IMR-90 (cell line): ENCODE measurements at regions not wholly inside any gene's neighbourhood (a gene's known extent, or its start where the extent isn't known, plus 50 kb on each side); places are given as distances from the start of the nearest gene placed in this dataset.

Source experiments
- ATAC-seq: fragments of 200-7000 bp; cut with Tn5 transposase; 2 replicates; pipeline ENCODE4 v1.9.1; 2020; ENCODE audit warnings: low read depth, mild to moderate bottlenecking, moderate library complexity
- BruUV-seq: library from RNA; stranded (reverse); fragments of 400-500 nt; replicated peaks from 2 replicates; lab custom pipeline; 2021; lab: Mats Ljungman, UMichigan
- CTCF ChIA-PET: fragments of 300-600 bp; formaldehyde crosslinking; extraction: SDS; loops from one replicate; lab custom pipeline; 2021; ENCODE audit warnings: antibody characterized with exemption; lab: Yijun Ruan, JAX
- POLR2A ChIA-PET: fragments of 300-600 bp; sonication (Branson Sonifier 250); formaldehyde crosslinking; loops from one replicate; lab custom pipeline; 2022; ENCODE audit warnings: antibody characterized with exemption; ENCODE audit not compliant: unreplicated experiment; lab: Charles Lee
- DNase-seq: peaks from one replicate; pipeline ENCODE4 v3.0.0; 2013
- H2AFZ ChIP-seq: replicated peaks from 2 replicates; pipeline ENCODE3; 2013; ENCODE audit warnings: low read length, mild to moderate bottlenecking; ENCODE audit not compliant: poor library complexity
- H2AK5ac ChIP-seq: 2 replicates; pipeline ENCODE4 v1.6.1; 2013; ENCODE audit warnings: low read depth, low read length, inconsistent platforms
- H2AK9ac ChIP-seq: replicated peaks from 2 replicates; pipeline ENCODE3; 2013; ENCODE audit warnings: mild to moderate bottlenecking, low read depth, low read length, moderate library complexity; ENCODE audit not compliant: poor library complexity
- H2BK120ac ChIP-seq: 2 replicates; pipeline ENCODE4 v1.6.1; 2013; ENCODE audit warnings: low read depth, low read length, inconsistent platforms
- H2BK15ac ChIP-seq: 3 replicates; pipeline ENCODE4 v1.6.1; 2013; ENCODE audit warnings: low read depth, low read length, inconsistent platforms
- H2BK20ac ChIP-seq: 2 replicates; pipeline ENCODE4 v1.6.1; 2013; ENCODE audit warnings: low read depth, mild to moderate bottlenecking, inconsistent platforms, low read length, moderate library complexity
- H2BK5ac ChIP-seq: 2 replicates; pipeline ENCODE4 v1.6.1; 2013; ENCODE audit warnings: mild to moderate bottlenecking, low read depth, low read length, inconsistent platforms; ENCODE audit not compliant: poor library complexity, severe bottlenecking
- H3K14ac ChIP-seq: replicated peaks from 2 replicates; pipeline ENCODE4 v1.6.1; 2013; ENCODE audit warnings: low read depth, low read length, inconsistent platforms
- H3K18ac ChIP-seq: 2 replicates; pipeline ENCODE4 v1.6.1; 2013; ENCODE audit warnings: low read depth, low read length, control low read depth
- H3K23ac ChIP-seq: 2 replicates; pipeline ENCODE4 v1.6.1; 2013; ENCODE audit warnings: low read depth, low read length, inconsistent platforms
- H3K27ac ChIP-seq: 2 replicates; pipeline ENCODE4 v1.5.1; 2013; ENCODE audit warnings: mild to moderate bottlenecking, control low read depth, low read length; ENCODE audit not compliant: insufficient read depth
- H3K27me3 ChIP-seq: 2 replicates; pipeline ENCODE4 v1.6.1; 2013; ENCODE audit warnings: low read length; ENCODE audit not compliant: control insufficient read depth, insufficient read depth
- H3K36me3 ChIP-seq: 2 replicates; pipeline ENCODE4 v1.6.1; 2013; ENCODE audit warnings: low read length, mixed read lengths; ENCODE audit not compliant: control insufficient read depth, insufficient read depth
- H3K4ac ChIP-seq: 2 replicates; pipeline ENCODE4 v1.6.1; 2013; ENCODE audit warnings: low read depth, low read length, inconsistent platforms
- H3K4me1 ChIP-seq: 2 replicates; pipeline ENCODE4 v1.6.1; 2013; ENCODE audit warnings: low read length, mixed read lengths; ENCODE audit not compliant: control insufficient read depth, insufficient read depth
- H3K4me2 ChIP-seq: 2 replicates; pipeline ENCODE4 v1.6.1; 2013; ENCODE audit warnings: low read depth, mild to moderate bottlenecking, control low read depth, low read length, moderate library complexity
- H3K4me3 ChIP-seq: 2 replicates; pipeline ENCODE4 v1.5.1; 2013; ENCODE audit warnings: low read depth, mild to moderate bottlenecking, control low read depth, low read length, moderate library complexity; ENCODE audit not compliant: insufficient read depth
- H3K56ac ChIP-seq: 2 replicates; pipeline ENCODE4 v1.6.1; 2013; ENCODE audit warnings: low read length, inconsistent platforms; ENCODE audit not compliant: insufficient read depth; ENCODE audit errors: extremely low read depth
- H3K79me1 ChIP-seq, 2 experiments: 2 replicates each; pipeline ENCODE4 v1.6.1; 2013; ENCODE audit warnings: low read length in 2 of 2, inconsistent platforms in 1 of 2, low read depth in 1 of 2
- H3K9ac ChIP-seq: 2 replicates; pipeline ENCODE4 v1.6.1; 2013; ENCODE audit warnings: low read depth, low read length, control low read depth
- H3K9me1 ChIP-seq: 2 replicates; pipeline ENCODE4 v1.6.1; 2013; ENCODE audit warnings: low read length, inconsistent platforms; ENCODE audit not compliant: insufficient read depth
- H3K9me3 ChIP-seq: 2 replicates; pipeline ENCODE4 v1.6.1; 2013; ENCODE audit warnings: low read length; ENCODE audit not compliant: control insufficient read depth, insufficient read depth
- H4K20me1 ChIP-seq: 2 replicates; pipeline ENCODE4 v1.6.1; 2013; ENCODE audit warnings: low read length, inconsistent platforms; ENCODE audit not compliant: insufficient read depth
- H4K5ac ChIP-seq: 2 replicates; pipeline ENCODE4 v1.6.1; 2013; ENCODE audit warnings: mild to moderate bottlenecking, low read depth, low read length, control low read depth
- H4K8ac ChIP-seq, 2 experiments: 2 replicates each; pipeline ENCODE4 v1.6.1; 2013; ENCODE audit warnings: low read depth in 2 of 2, low read length in 2 of 2, control low read depth in 1 of 2, inconsistent platforms in 1 of 2
- H4K91ac ChIP-seq: 2 replicates; pipeline ENCODE4 v1.6.1; 2013; ENCODE audit warnings: low read depth, low read length, inconsistent platforms; ENCODE audit not compliant: insufficient read depth
- BHLHE40 ChIP-seq: fragments of 150-350 bp; IDR thresholded peaks from 2 replicates; pipeline ENCODE4 v1.6.1; 2016; ENCODE audit warnings: mild to moderate bottlenecking, low read depth, low read length
- CEBPB ChIP-seq: IDR thresholded peaks from 2 replicates; pipeline ENCODE4 v1.6.1; 2012; ENCODE audit warnings: low read depth, low read length, improper control_type of control experiment
- CHD1 ChIP-seq: IDR thresholded peaks from 2 replicates; pipeline ENCODE4 v1.6.1; 2012; ENCODE audit warnings: low read depth, low read length, improper control_type of control experiment
- CTCF ChIP-seq: conservative IDR thresholded peaks from 2 replicates; pipeline ENCODE4 v1.5.1; 2012; ENCODE audit warnings: mild to moderate bottlenecking, low read depth, low read length, improper control_type of control experiment
- ELK1 ChIP-seq: fragments of 150-350 bp; IDR thresholded peaks from 2 replicates; pipeline ENCODE4 v1.6.1; 2016; ENCODE audit warnings: low read depth, mild to moderate bottlenecking, low read length, moderate library complexity, borderline replicate concordance
- FOS ChIP-seq: fragments of 150-350 bp; IDR thresholded peaks from 2 replicates; pipeline ENCODE4 v1.6.1; 2016; ENCODE audit warnings: low read depth, low read length
- MAFK ChIP-seq: IDR thresholded peaks from 2 replicates; pipeline ENCODE4 v1.6.1; 2012; ENCODE audit warnings: low read depth, low read length, improper control_type of control experiment
- MAZ ChIP-seq: IDR thresholded peaks from 2 replicates; pipeline ENCODE4 v1.6.1; 2012; ENCODE audit warnings: low read depth, mild to moderate bottlenecking, low read length, improper control_type of control experiment, moderate library complexity, borderline replicate concordance
- MXI1 ChIP-seq: IDR thresholded peaks from 2 replicates; pipeline ENCODE4 v1.6.1; 2012; ENCODE audit warnings: low read depth, mild to moderate bottlenecking, low read length, moderate library complexity, borderline replicate concordance
- NFE2L2 ChIP-seq: fragments of 150-350 bp; IDR thresholded peaks from 2 replicates; pipeline ENCODE4 v1.6.1; 2016; ENCODE audit warnings: low read depth, mild to moderate bottlenecking, low read length
- POLR2A ChIP-seq: IDR thresholded peaks from 2 replicates; pipeline ENCODE4 v1.6.1; 2012; ENCODE audit warnings: mild to moderate bottlenecking, low read depth, low read length
- RAD21 ChIP-seq: IDR thresholded peaks from 2 replicates; pipeline ENCODE4 v1.6.1; 2012; ENCODE audit warnings: low read length, improper control_type of control experiment
- RCOR1 ChIP-seq: IDR thresholded peaks from 2 replicates; pipeline ENCODE4 v1.6.1; 2012; ENCODE audit warnings: mild to moderate bottlenecking, low read length, improper control_type of control experiment; ENCODE audit not compliant: insufficient replicate concordance
- RFX5 ChIP-seq: IDR thresholded peaks from 2 replicates; pipeline ENCODE4 v1.8.0; 2012; ENCODE audit warnings: low read depth, mild to moderate bottlenecking, low read length, moderate library complexity
- SMC3 ChIP-seq: fragments of 150-350 bp; IDR thresholded peaks from 2 replicates; pipeline ENCODE4 v1.6.1; 2016; ENCODE audit warnings: low read depth, mild to moderate bottlenecking, antibody characterized with exemption, low read length, moderate library complexity
- USF2 ChIP-seq: fragments of 150-350 bp; IDR thresholded peaks from 2 replicates; pipeline ENCODE4 v1.6.1; 2017; ENCODE audit warnings: mild to moderate bottlenecking, antibody characterized with exemption, low read length, low read depth
- WGBS, 2 experiments: methylation state at CpG; one replicate each; pipeline versions ENCODE4 v1.1.5 to v1.1.7; 2013; ENCODE audit warnings: missing lambda C conversion rate in 2 of 2; ENCODE audit not compliant: insufficient read length in 1 of 2; ENCODE audit errors: extremely low coverage in 2 of 2; 5-methylcytosine and 5-hydroxymethylcytosine counted together
- dilution Hi-C: fragments of 300-500 bp; cut with HindIII; formaldehyde crosslinking; loops from one replicate; pipeline ENCODE4 v1.14.3; 2018; ENCODE audit warnings: low sequenced_read_pairs; ENCODE audit not compliant: unreplicated experiment
- in situ Hi-C: fragments of 300-500 bp; cut with MboI; formaldehyde crosslinking; loops from 3 replicates; pipeline ENCODE4 v1.14.3; 2019; ENCODE audit warnings: low sequenced_read_pairs, inconsistent platforms, mixed read lengths
- intact Hi-C: fragments of 100-400 bp; cut with micrococcal nuclease; formaldehyde crosslinking; loops from 2 replicates; pipeline ENCODE4 v1.10.0; 2022

GRCh38 chr20:39252035-39252434, 289.9 kb downstream of the DHX35 start:
- CTCF ChIA-PET, result no interaction called here

More at GRCh38 chr20:39252035-39252434, 289.9 kb downstream of the DHX35 start:
- H2BK15ac ChIP-seq, result no peak overlapping the region
- no peak overlapping the region for H2BK120ac ChIP-seq
- WGBS, 2 experiments, result no CpG with 5 or more reads among the region's 6 CpGs
- POLR2A ChIA-PET, result no interaction called here
- H4K91ac ChIP-seq, result no peak overlapping the region
- no peak overlapping the region for H3K27ac ChIP-seq
- no peak overlapping the region for H2AK5ac ChIP-seq
- no peak overlapping the region for H3K4ac ChIP-seq
- no peak overlapping the region for H2BK5ac ChIP-seq
- in situ Hi-C loops, result no loop called here
- DNase-seq (no peak), ATAC-seq (no peak)
- no peak overlapping the region for H3K9ac ChIP-seq
- no peak overlapping the region for H4K5ac ChIP-seq
- no peaks in the 10 kb centered on the region for H3K9me1 ChIP-seq
- no peaks in the 10 kb centered on the region for H3K36me3 ChIP-seq
- no peak overlapping the region for H2BK20ac ChIP-seq
- dilution Hi-C loops, result no loop called here
- H4K20me1 ChIP-seq, result no peaks in the 10 kb centered on the region
- TF ChIP-seq RFX5, result no peak
- no peak for TF ChIP-seq FOS
- TF ChIP-seq MAFK, result no peak
- TF ChIP-seq NFE2L2, result no peak
- TF ChIP-seq SMC3, result no peak
- no peak for TF ChIP-seq USF2
- TF ChIP-seq BHLHE40, result no peak
- no peak for TF ChIP-seq CHD1
- no peak for TF ChIP-seq CTCF
- no peak for TF ChIP-seq RAD21
- TF ChIP-seq MXI1, result no peak
- no peak for TF ChIP-seq ELK1
- no peak for TF ChIP-seq POLR2A
- no peak for TF ChIP-seq CEBPB
- no peak for TF ChIP-seq MAZ
- no peak for TF ChIP-seq RCOR1
- no peak overlapping the region for H3K18ac ChIP-seq
- no peak overlapping the region for H3K4me3 ChIP-seq
- no peaks in the 10 kb centered on the region for H3K4me1 ChIP-seq
- H3K4me2 ChIP-seq, result no peak overlapping the region
- H2AK9ac ChIP-seq, result no peak overlapping the region
- H3K14ac ChIP-seq, result no peak overlapping the region
- no peaks in the 10 kb centered on the region for H3K9me3 ChIP-seq
- H2AFZ ChIP-seq, result no peak overlapping the region
- H4K8ac ChIP-seq, result no peak overlapping the region
- H3K27me3 ChIP-seq, result no peaks in the 10 kb centered on the region
- H3K79me1 ChIP-seq, result no peaks in the 10 kb centered on the region
- BruUV-seq, result no TSS peak
- intact Hi-C loops, result no loop called here
- H3K23ac ChIP-seq, result no peak overlapping the region
- H3K56ac ChIP-seq, result no peak overlapping the region
